HL-60 (cell line): ENCODE measurements at regions not wholly inside any gene's neighbourhood (a gene's known extent, or its start where the extent isn't known, plus 50 kb on each side); places are given as distances from the start of the nearest gene placed in this dataset.

Experiments
- GABPA ChIP-seq: IDR thresholded peaks from 2 replicates; pipeline ENCODE4 v1.6.1; 2012; ENCODE audit warnings: low read depth
- POLR2AphosphoS5 ChIP-seq: IDR thresholded peaks from 2 replicates; pipeline ENCODE4 v1.6.1; 2012; ENCODE audit warnings: low read depth
- TF ChIP-seq, protein P1 (sequence below): IDR thresholded peaks from one replicate; pipeline ENCODE4 v1.5.1; 2011; ENCODE audit warnings: low read length, control low read depth, inconsistent platforms; ENCODE audit not compliant: insufficient read depth

DNA sequence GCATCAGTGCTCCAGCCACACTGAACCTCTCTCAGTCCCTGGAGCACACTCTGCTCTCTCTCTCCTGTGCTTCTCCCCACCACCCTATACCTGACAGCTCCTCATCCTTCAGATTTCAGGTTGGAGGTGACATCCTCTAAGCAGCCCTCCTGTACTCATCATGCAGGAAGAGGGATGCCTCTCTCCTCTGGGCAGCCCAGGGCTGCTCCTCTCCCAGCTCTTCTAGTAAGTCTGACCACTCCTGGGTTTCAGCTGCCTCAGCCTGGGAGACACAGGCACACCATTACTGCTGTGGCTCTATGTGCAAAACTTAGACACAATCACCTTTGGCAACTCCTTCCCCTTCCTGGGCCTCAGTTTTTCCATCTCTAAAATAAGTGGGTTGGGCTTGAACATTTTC is 232.4 kb upstream of the BRINP1 start:
- TF ChIP-seq, protein P1, sequence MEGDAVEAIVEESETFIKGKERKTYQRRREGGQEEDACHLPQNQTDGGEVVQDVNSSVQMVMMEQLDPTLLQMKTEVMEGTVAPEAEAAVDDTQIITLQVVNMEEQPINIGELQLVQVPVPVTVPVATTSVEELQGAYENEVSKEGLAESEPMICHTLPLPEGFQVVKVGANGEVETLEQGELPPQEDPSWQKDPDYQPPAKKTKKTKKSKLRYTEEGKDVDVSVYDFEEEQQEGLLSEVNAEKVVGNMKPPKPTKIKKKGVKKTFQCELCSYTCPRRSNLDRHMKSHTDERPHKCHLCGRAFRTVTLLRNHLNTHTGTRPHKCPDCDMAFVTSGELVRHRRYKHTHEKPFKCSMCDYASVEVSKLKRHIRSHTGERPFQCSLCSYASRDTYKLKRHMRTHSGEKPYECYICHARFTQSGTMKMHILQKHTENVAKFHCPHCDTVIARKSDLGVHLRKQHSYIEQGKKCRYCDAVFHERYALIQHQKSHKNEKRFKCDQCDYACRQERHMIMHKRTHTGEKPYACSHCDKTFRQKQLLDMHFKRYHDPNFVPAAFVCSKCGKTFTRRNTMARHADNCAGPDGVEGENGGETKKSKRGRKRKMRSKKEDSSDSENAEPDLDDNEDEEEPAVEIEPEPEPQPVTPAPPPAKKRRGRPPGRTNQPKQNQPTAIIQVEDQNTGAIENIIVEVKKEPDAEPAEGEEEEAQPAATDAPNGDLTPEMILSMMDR = no peak
- TF ChIP-seq POLR2AphosphoS5 = no peak
- TF ChIP-seq GABPA = no peak
